ENCODE measurements at regions not wholly inside any gene's neighbourhood (a gene's known extent, or its start where the extent isn't known, plus 50 kb on each side); places are given as distances from the start of the nearest gene placed in this dataset.

- TF ChIP-seq PKNOX1 (IDR thresholded peaks at IDR 0.05) (no peak), BHLHE40 (IDR thresholded peaks at IDR 0.05; ENCODE audit: borderline replicate concordance) (no peak), ARNT (IDR thresholded peaks at IDR 0.05) (no peak), FOXM1 (IDR thresholded peaks at IDR 0.05; ENCODE audit: borderline replicate concordance) (no peak), ELF4 (IDR thresholded peaks at IDR 0.05) (no peak), TARDBP (IDR thresholded peaks at IDR 0.05) (no peak), FOXA1 (IDR thresholded peaks at IDR 0.05) (no peak), SP1 (IDR thresholded peaks at IDR 0.05) (no peak)
Measured at GRCh38 chr10:121099181-121099580, 248.0 kb downstream of the WDR11 start.

All from HEK293T (cell line).